SK-N-SH treated with all-trans-retinoic acid at 6 μM for 48 hours (cell line): ENCODE measurements at regions not wholly inside any gene's neighbourhood (a gene's known extent, or its start where the extent isn't known, plus 50 kb on each side); places are given as distances from the start of the nearest gene placed in this dataset.

Experiments
- ARNTL ChIP-seq: fragments of 450-650 bp; formaldehyde crosslinking; IDR thresholded peaks from 2 replicates; pipeline ENCODE4 v1.5.0; 2020; ENCODE audit warnings: low read depth, mild to moderate bottlenecking, moderate library complexity, borderline replicate concordance
- BACH2 ChIP-seq: fragments of 250-450 bp; sonication (Bioruptor Pico); IDR thresholded peaks from 2 replicates; pipeline ENCODE4 v1.9.0; 2021; ENCODE audit warnings: mild to moderate bottlenecking, borderline replicate concordance
- GLIS3 ChIP-seq: fragments of 250-450 bp; sonication (Bioruptor Pico); IDR thresholded peaks from 2 replicates; pipeline ENCODE4 v1.5.0; 2020; ENCODE audit warnings: mild to moderate bottlenecking, moderate library complexity
- ISL1 ChIP-seq: fragments of 250-450 bp; sonication (Bioruptor Pico); IDR thresholded peaks from 2 replicates; pipeline ENCODE4 v2.1.2; 2022; ENCODE audit warnings: mild to moderate bottlenecking, moderate library complexity
- PATZ1 ChIP-seq: fragments of 250-450 bp; sonication (Bioruptor Pico); IDR thresholded peaks from 2 replicates; pipeline ENCODE4 v1.8.0; 2020; ENCODE audit warnings: mild to moderate bottlenecking, moderate library complexity, borderline replicate concordance
- RARB ChIP-seq: fragments of 250-450 bp; sonication (Bioruptor Pico); IDR thresholded peaks from 2 replicates; pipeline ENCODE4 v1.8.0; 2021; ENCODE audit warnings: mild to moderate bottlenecking, moderate library complexity
- SNAI2 ChIP-seq: fragments of 250-450 bp; sonication (Bioruptor Pico); IDR thresholded peaks from 2 replicates; pipeline ENCODE4 v1.5.0; 2020; ENCODE audit warnings: mild to moderate bottlenecking, moderate library complexity
- TOX ChIP-seq: fragments of 250-450 bp; sonication (Bioruptor Pico); IDR thresholded peaks from 2 replicates; pipeline ENCODE4 v1.8.0; 2021; ENCODE audit warnings: mild to moderate bottlenecking, moderate library complexity, borderline replicate concordance
- ZC3H10 ChIP-seq: fragments of 250-450 bp; sonication (Bioruptor Pico); IDR thresholded peaks from 2 replicates; pipeline ENCODE4 v1.5.1; 2021; ENCODE audit warnings: mild to moderate bottlenecking, moderate library complexity
- ZFP3 ChIP-seq: fragments of 250-450 bp; sonication (Bioruptor Pico); IDR thresholded peaks from 2 replicates; pipeline ENCODE4 v1.5.0; 2020; ENCODE audit warnings: mild to moderate bottlenecking, moderate library complexity
- ZFP30 ChIP-seq: fragments of 450-650 bp; formaldehyde crosslinking; IDR thresholded peaks from 2 replicates; pipeline ENCODE4 v1.5.0; 2022; ENCODE audit warnings: mild to moderate bottlenecking, moderate library complexity
- ZNF565 ChIP-seq: fragments of 450-650 bp; formaldehyde crosslinking; conservative IDR thresholded peaks from 2 replicates; pipeline ENCODE4 v1.5.0; 2020; ENCODE audit warnings: low read depth, mild to moderate bottlenecking, moderate library complexity
- ZNF70 ChIP-seq: fragments of 450-650 bp; formaldehyde crosslinking; IDR thresholded peaks from 2 replicates; pipeline ENCODE4 v1.5.0; 2020; ENCODE audit warnings: mild to moderate bottlenecking, moderate library complexity

DNA sequence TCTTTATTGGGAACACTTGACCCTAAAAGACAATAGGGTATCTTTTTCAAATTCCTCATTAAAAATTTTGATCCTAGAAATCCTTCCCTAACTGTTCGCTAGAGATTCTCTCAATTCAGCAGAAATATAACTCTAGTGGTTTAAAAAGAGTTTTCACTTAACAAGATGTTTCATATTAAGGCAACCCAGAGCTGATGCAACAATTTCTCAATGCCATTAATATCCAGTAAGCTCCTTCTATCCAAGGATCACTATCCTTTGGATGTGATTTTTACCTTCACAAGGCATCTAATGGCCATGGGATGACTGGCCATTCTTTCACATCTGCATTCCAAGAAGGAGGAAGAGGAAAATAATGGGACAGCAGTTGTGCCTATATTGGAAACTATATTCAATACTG is 183.4 kb downstream of the ANKRD50 start:
- TF ChIP-seq ZFP30, result no peak
- TF ChIP-seq BACH2 (CRISPR knock-in tag), result no peak
- TF ChIP-seq RARB, result no peak
- no peak for TF ChIP-seq SNAI2 (CRISPR knock-in tag)
- no peak for TF ChIP-seq ISL1 (CRISPR knock-in tag)
- no peak for TF ChIP-seq ZFP3 (CRISPR knock-in tag)
- no peak for TF ChIP-seq PATZ1 (CRISPR knock-in tag)
- no peak for TF ChIP-seq ZNF70 (CRISPR knock-in tag)
- TF ChIP-seq ZNF565 (CRISPR knock-in tag), result no peak
- no peak for TF ChIP-seq TOX (CRISPR knock-in tag)
- TF ChIP-seq ZC3H10 (CRISPR knock-in tag), result no peak
- no peak for TF ChIP-seq ARNTL (CRISPR knock-in tag)
- no peak for TF ChIP-seq GLIS3 (CRISPR knock-in tag)
